ENCODE measurements at regions not wholly inside any gene's neighbourhood (a gene's known extent, or its start where the extent isn't known, plus 50 kb on each side); places are given as distances from the start of the nearest gene placed in this dataset.

DNA sequence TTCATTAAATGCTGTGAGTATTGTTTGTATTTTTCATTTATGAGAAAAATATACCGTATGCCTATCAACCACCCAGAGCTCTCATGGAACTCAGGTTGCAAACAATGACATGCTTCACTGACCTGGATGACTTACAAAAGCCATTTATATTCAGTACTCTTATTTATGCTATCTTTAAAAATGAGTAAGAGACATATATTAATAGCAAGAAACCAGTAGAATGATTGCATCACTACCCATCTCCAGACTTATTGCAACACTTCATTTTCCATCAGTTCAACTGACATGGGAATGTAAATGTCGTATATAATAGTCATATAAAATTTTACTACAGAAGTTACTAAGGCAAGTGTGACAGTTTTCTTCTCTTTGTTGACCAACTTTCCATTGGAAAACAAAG is 69.1 kb downstream of the OTP start:
- DNase-seq: no peak

DNA sequence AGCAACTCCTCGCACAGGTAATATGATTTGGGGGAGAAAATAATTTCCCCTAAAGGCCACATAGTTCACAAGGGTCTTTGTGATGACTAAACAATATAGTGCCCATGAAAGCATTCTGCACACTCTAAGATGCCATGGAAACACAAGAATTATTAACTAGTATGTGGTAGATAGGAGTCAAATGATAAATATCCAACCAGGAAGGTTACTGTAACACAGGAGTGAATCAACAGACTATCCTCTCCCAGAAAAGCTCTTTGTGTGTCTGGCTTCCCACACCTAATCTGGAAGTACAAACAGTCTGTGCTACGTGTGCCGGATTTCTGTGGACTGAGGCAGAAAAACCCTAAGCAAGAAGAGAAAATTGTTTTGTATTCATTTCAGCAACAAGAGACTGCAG is 70.0 kb downstream of the OTP start:
- DNase-seq: no peak

DNA sequence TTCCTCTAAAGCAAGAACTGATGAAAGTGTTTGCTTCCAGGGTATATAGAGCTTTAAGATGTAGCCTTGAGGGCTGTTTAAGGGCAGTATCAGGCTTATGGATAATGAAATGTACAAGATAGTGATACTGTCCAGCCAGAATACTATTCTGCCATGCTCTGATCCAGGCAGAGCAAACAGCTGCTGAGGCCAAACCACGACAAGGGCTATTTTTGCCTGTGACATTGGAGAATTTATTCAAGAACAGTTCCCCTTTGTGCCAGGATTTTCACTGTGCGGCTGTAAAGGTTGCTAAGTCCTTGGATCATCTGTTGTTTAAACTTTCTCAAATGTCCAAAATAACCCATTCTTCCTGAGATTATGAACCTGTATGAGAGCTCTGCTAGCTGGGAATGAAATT is 70.4 kb downstream of the OTP start:
- no peak for DNase-seq

DNA sequence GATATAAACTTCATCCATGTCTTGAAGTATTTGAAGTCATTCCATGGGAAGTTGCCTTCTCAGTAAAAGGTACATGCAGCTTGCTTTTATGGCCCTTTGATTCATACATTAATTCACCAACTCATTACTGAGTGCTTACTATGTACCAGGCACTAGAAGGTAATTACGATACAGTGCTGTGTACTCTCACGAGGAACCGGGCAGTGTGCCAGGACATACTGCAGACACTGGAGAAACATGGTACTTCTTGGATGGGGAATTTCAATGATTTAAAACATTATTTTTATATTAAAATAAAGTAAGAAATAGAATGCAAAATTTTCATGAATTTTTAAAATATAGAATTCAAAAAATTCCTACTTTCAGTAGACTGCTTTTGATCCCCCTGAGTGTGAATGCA is 71.4 kb upstream of the WDR41 start:
- no peak for DNase-seq

DNA sequence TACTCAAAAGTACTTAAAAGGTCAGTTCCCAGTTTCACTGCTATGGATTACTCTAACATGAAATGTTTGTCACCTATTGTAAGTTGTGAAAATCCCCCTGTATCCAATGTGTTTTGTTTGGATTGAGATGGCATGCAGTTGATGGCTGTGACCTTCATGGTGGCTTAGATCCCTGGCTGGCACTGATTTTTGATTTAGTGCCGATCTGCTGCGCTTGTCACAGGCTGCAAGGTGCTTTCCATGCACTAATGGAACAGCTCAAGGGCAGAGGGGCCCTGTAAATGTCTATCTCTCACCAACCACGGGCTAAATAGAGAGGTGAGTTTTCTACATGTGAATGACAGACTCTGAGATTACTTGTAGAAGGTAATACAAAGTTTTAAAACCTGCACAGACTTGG is 69.8 kb upstream of the WDR41 start:
- no peak for DNase-seq

DNA sequence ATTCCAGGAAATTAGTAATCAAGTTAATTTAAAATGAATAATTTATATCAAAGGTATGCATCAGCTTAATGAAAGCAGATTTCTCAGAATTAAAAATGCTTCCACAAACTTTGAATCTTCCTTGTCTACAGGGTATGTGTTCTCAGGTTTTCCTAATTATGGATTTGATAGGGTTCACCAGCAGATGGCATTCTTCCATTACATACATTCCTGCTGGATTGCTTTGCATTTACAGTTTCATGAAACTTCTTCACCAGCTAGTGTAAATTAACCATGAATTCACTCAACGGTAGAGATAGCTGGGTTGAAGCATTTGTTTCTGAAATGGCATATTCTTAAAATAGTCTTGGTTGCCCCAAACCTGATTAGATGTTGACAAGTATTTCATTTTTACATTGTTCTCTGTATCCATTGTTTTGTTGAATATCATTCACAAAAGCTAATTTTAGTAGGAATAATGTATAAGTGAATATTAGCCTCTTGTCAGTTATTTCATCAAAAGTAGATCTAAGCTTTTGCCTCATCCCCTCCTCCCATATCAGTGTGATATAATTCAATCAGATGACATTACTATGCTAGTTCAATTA is 68.7 kb upstream of the WDR41 start:
- peak; percentile 51 for DNase-seq

DNA sequence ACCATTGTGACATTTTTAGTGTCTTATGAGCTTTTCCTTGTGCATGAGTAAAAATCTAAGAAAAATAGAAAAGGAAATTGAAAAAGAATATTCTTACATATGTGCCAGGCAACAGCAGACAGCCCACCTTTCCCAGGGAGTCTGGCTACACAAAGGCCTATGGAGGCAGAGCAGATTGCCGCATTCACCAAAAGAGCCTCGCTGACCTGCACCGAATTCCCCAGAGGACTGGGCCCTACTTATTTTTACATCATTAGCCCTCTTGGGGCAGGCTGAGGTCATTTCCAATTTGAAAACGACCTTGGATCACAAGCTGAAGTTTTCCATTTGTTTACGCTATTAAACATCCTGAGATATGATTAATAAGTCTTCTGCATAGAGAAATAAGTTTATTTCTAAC is 66.2 kb upstream of the WDR41 start:
- DNase-seq: no peak

DNA sequence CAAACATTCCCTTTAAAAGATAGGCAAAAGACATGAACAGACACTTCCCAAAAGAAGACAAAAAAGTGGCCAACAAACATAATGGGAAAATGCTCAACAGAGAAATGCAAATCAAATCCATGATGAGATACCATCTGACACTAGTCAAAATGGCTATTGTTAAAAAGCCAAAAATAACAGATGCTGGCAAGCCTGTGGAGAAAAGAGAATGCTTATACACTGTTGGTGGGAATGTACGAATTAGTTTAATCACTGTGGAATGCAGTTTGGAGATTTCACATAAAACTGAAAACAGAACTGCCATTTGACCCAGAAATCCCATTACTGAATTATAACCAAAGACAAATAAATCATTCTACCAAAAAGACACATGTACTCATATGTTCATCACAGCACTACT is 58.3 kb upstream of the WDR41 start:
- DNase-seq: no peak

DNA sequence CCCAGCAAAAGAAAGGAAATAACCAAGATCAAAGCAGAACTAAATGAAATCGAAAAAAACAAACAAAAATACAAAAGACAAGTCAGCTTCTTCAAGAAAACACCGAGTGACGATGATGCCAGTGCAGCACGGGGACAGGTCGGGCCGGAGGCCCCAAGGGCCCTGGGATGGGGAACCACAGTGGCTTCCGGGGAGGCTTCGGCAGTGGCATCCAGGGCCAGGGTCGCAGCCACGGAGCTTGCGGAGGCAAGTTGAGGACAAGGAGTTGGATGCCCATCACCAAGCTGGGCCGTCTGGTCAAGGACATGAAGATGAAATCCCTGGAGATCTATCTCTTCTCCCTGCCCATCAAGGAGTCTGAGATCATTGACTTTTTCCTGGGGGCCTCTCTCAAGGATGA is 53.2 kb upstream of the WDR41 start:
- no peak for DNase-seq
